ENCODE measurements at regions not wholly inside any gene's neighbourhood (a gene's known extent, or its start where the extent isn't known, plus 50 kb on each side); places are given as distances from the start of the nearest gene placed in this dataset.

GRCh38 chr11:111120696-111121302 is 124.7 kb upstream of the POU2AF2 start:
- no peak overlapping the region for H3K27ac ChIP-seq (ENCODE audit: low read depth, low read length)

GRCh38 chr11:111120161-111120560 is 125.4 kb upstream of the POU2AF2 start:
- Histone ChIP-seq H3K9me3 (ENCODE audit: control insufficient read depth in 1 of 2, low read length in 2 of 2) (no peaks in the 10 kb centered on the region), H3K36me3 (ENCODE audit: control insufficient read depth in 1 of 2, insufficient read depth in 2 of 2, low read length in 2 of 2) (no peaks in the 10 kb centered on the region), H3K9ac (ENCODE audit: low read depth in 1 of 2, low read length in 2 of 2) (no peak overlapping the region), H3K27ac (ENCODE audit: low read depth, low read length) (no peak overlapping the region), H3K27me3 (ENCODE audit: control insufficient read depth in 1 of 2, insufficient read depth in 2 of 2, low read length in 2 of 2) (no peaks in the 10 kb centered on the region), H3K4me3 (ENCODE audit: low read depth in 1 of 2, low read length in 2 of 2) (no peak overlapping the region), H3K4me1 (ENCODE audit: control insufficient read depth in 1 of 2, insufficient read depth in 2 of 2, low read length in 2 of 2) (no peaks in the 10 kb centered on the region)

More at GRCh38 chr11:111120696-111121302, 124.7 kb upstream of the POU2AF2 start:
- Histone ChIP-seq H3K9me3 (ENCODE audit: control insufficient read depth in 1 of 2, low read length in 2 of 2) (no peaks in the 10 kb centered on the region), H3K4me3 (ENCODE audit: low read depth in 1 of 2, low read length in 2 of 2) (no peak overlapping the region), H3K27me3 (ENCODE audit: control insufficient read depth in 1 of 2, insufficient read depth in 2 of 2, low read length in 2 of 2) (no peaks in the 10 kb centered on the region), H3K36me3 (ENCODE audit: control insufficient read depth in 1 of 2, insufficient read depth in 2 of 2, low read length in 2 of 2) (no peaks in the 10 kb centered on the region), H3K9ac (ENCODE audit: low read depth in 1 of 2, low read length in 2 of 2) (no peak overlapping the region), H3K4me1 (ENCODE audit: control insufficient read depth in 1 of 2, insufficient read depth in 2 of 2, low read length in 2 of 2) (no peaks in the 10 kb centered on the region)

GRCh38 chr11:111119751-111120150 is 125.8 kb upstream of the POU2AF2 start:
- no peaks in the 10 kb centered on the region for H3K36me3 ChIP-seq (ENCODE audit: control insufficient read depth in 1 of 2, insufficient read depth in 2 of 2, low read length in 2 of 2)
- H3K9ac ChIP-seq (ENCODE audit: low read depth in 1 of 2, low read length in 2 of 2): no peak overlapping the region
- no peak overlapping the region for H3K4me3 ChIP-seq (ENCODE audit: low read depth in 1 of 2, low read length in 2 of 2)
- H3K27ac ChIP-seq (ENCODE audit: low read depth, low read length): no peak overlapping the region
- H3K9me3 ChIP-seq (ENCODE audit: control insufficient read depth in 1 of 2, low read length in 2 of 2): no peaks in the 10 kb centered on the region
- no peaks in the 10 kb centered on the region for H3K4me1 ChIP-seq (ENCODE audit: control insufficient read depth in 1 of 2, insufficient read depth in 2 of 2, low read length in 2 of 2)
- H3K27me3 ChIP-seq (ENCODE audit: control insufficient read depth in 1 of 2, insufficient read depth in 2 of 2, low read length in 2 of 2): no peaks in the 10 kb centered on the region

GRCh38 chr11:111115890-111116289 is 129.6 kb upstream of the POU2AF2 start:
- Histone ChIP-seq H3K4me1 (ENCODE audit: control insufficient read depth in 1 of 2, insufficient read depth in 2 of 2, low read length in 2 of 2) (no peaks in the 10 kb centered on the region), H3K4me3 (ENCODE audit: low read depth in 1 of 2, low read length in 2 of 2) (no peak overlapping the region), H3K27ac (ENCODE audit: low read depth, low read length) (no peak overlapping the region), H3K27me3 (ENCODE audit: control insufficient read depth in 1 of 2, insufficient read depth in 2 of 2, low read length in 2 of 2) (no peaks in the 10 kb centered on the region), H3K36me3 (ENCODE audit: control insufficient read depth in 1 of 2, insufficient read depth in 2 of 2, low read length in 2 of 2) (no peaks in the 10 kb centered on the region), H3K9me3 (ENCODE audit: control insufficient read depth in 1 of 2, low read length in 2 of 2) (no peaks in the 10 kb centered on the region), H3K9ac (ENCODE audit: low read depth in 1 of 2, low read length in 2 of 2) (no peak overlapping the region)

GRCh38 chr11:111114091-111114490 is 131.4 kb upstream of the POU2AF2 start:
- no peaks in the 10 kb centered on the region for H3K4me1 ChIP-seq (ENCODE audit: control insufficient read depth in 1 of 2, insufficient read depth in 2 of 2, low read length in 2 of 2)
- no peaks in the 10 kb centered on the region for H3K27me3 ChIP-seq (ENCODE audit: control insufficient read depth in 1 of 2, insufficient read depth in 2 of 2, low read length in 2 of 2)
- no peaks in the 10 kb centered on the region for H3K9me3 ChIP-seq (ENCODE audit: control insufficient read depth in 1 of 2, low read length in 2 of 2)
- no peaks in the 10 kb centered on the region for H3K36me3 ChIP-seq (ENCODE audit: control insufficient read depth in 1 of 2, insufficient read depth in 2 of 2, low read length in 2 of 2)
- H3K9ac ChIP-seq (ENCODE audit: low read depth in 1 of 2, low read length in 2 of 2): no peak overlapping the region
- no peak overlapping the region for H3K4me3 ChIP-seq (ENCODE audit: low read depth in 1 of 2, low read length in 2 of 2)
- H3K27ac ChIP-seq (ENCODE audit: low read depth, low read length): no peak overlapping the region

GRCh38 chr11:111112614-111113013 is 132.9 kb upstream of the POU2AF2 start:
- no peak overlapping the region for H3K27ac ChIP-seq (ENCODE audit: low read depth, low read length)
- no peak overlapping the region for H3K4me3 ChIP-seq (ENCODE audit: low read depth in 1 of 2, low read length in 2 of 2)
- H3K9ac ChIP-seq (ENCODE audit: low read depth in 1 of 2, low read length in 2 of 2): no peak overlapping the region
- H3K27me3 ChIP-seq (ENCODE audit: control insufficient read depth in 1 of 2, insufficient read depth in 2 of 2, low read length in 2 of 2): no peaks in the 10 kb centered on the region
- no peaks in the 10 kb centered on the region for H3K9me3 ChIP-seq (ENCODE audit: control insufficient read depth in 1 of 2, low read length in 2 of 2)
- H3K36me3 ChIP-seq (ENCODE audit: control insufficient read depth in 1 of 2, insufficient read depth in 2 of 2, low read length in 2 of 2): no peaks in the 10 kb centered on the region
- no peaks in the 10 kb centered on the region for H3K4me1 ChIP-seq (ENCODE audit: control insufficient read depth in 1 of 2, insufficient read depth in 2 of 2, low read length in 2 of 2)

GRCh38 chr11:111107501-111107900 is 138.0 kb upstream of the POU2AF2 start:
- Histone ChIP-seq H3K36me3 (ENCODE audit: control insufficient read depth in 1 of 2, insufficient read depth in 2 of 2, low read length in 2 of 2) (no peaks in the 10 kb centered on the region), H3K27ac (ENCODE audit: low read depth, low read length) (no peak overlapping the region), H3K27me3 (ENCODE audit: control insufficient read depth in 1 of 2, insufficient read depth in 2 of 2, low read length in 2 of 2) (no peaks in the 10 kb centered on the region), H3K4me1 (ENCODE audit: control insufficient read depth in 1 of 2, insufficient read depth in 2 of 2, low read length in 2 of 2) (no peaks in the 10 kb centered on the region), H3K9me3 (ENCODE audit: control insufficient read depth in 1 of 2, low read length in 2 of 2) (no peaks in the 10 kb centered on the region), H3K9ac (ENCODE audit: low read depth in 1 of 2, low read length in 2 of 2) (no peak overlapping the region), H3K4me3 (ENCODE audit: low read depth in 1 of 2, low read length in 2 of 2) (no peak overlapping the region)

GRCh38 chr11:111106641-111107040 is 138.9 kb upstream of the POU2AF2 start:
- Histone ChIP-seq H3K9me3 (ENCODE audit: control insufficient read depth in 1 of 2, low read length in 2 of 2) (no peaks in the 10 kb centered on the region), H3K27ac (ENCODE audit: low read depth, low read length) (no peak overlapping the region), H3K27me3 (ENCODE audit: control insufficient read depth in 1 of 2, insufficient read depth in 2 of 2, low read length in 2 of 2) (no peaks in the 10 kb centered on the region), H3K4me3 (ENCODE audit: low read depth in 1 of 2, low read length in 2 of 2) (no peak overlapping the region), H3K9ac (ENCODE audit: low read depth in 1 of 2, low read length in 2 of 2) (no peak overlapping the region), H3K36me3 (ENCODE audit: control insufficient read depth in 1 of 2, insufficient read depth in 2 of 2, low read length in 2 of 2) (no peaks in the 10 kb centered on the region), H3K4me1 (ENCODE audit: control insufficient read depth in 1 of 2, insufficient read depth in 2 of 2, low read length in 2 of 2) (no peaks in the 10 kb centered on the region)

GRCh38 chr11:111105566-111105965 is 140.0 kb upstream of the POU2AF2 start:
- no peak overlapping the region for H3K9ac ChIP-seq (ENCODE audit: low read depth in 1 of 2, low read length in 2 of 2)
- no peaks in the 10 kb centered on the region for H3K4me1 ChIP-seq (ENCODE audit: control insufficient read depth in 1 of 2, insufficient read depth in 2 of 2, low read length in 2 of 2)
- H3K27ac ChIP-seq (ENCODE audit: low read depth, low read length): no peak overlapping the region
- H3K4me3 ChIP-seq (ENCODE audit: low read depth in 1 of 2, low read length in 2 of 2): no peak overlapping the region
- H3K36me3 ChIP-seq (ENCODE audit: control insufficient read depth in 1 of 2, insufficient read depth in 2 of 2, low read length in 2 of 2): no peaks in the 10 kb centered on the region
- H3K27me3 ChIP-seq (ENCODE audit: control insufficient read depth in 1 of 2, insufficient read depth in 2 of 2, low read length in 2 of 2): no peaks in the 10 kb centered on the region
- H3K9me3 ChIP-seq (ENCODE audit: control insufficient read depth in 1 of 2, low read length in 2 of 2): no peaks in the 10 kb centered on the region

GRCh38 chr11:111104185-111104584 is 141.3 kb upstream of the POU2AF2 start:
- no peak overlapping the region for H3K9ac ChIP-seq (ENCODE audit: low read depth in 1 of 2, low read length in 2 of 2)
- H3K27ac ChIP-seq (ENCODE audit: low read depth, low read length): no peak overlapping the region
- H3K27me3 ChIP-seq (ENCODE audit: control insufficient read depth in 1 of 2, insufficient read depth in 2 of 2, low read length in 2 of 2): no peaks in the 10 kb centered on the region
- H3K4me1 ChIP-seq (ENCODE audit: control insufficient read depth in 1 of 2, insufficient read depth in 2 of 2, low read length in 2 of 2): no peaks in the 10 kb centered on the region
- H3K9me3 ChIP-seq (ENCODE audit: control insufficient read depth in 1 of 2, low read length in 2 of 2): no peaks in the 10 kb centered on the region
- no peaks in the 10 kb centered on the region for H3K36me3 ChIP-seq (ENCODE audit: control insufficient read depth in 1 of 2, insufficient read depth in 2 of 2, low read length in 2 of 2)
- H3K4me3 ChIP-seq (ENCODE audit: low read depth in 1 of 2, low read length in 2 of 2): no peak overlapping the region

- H3K4me1 ChIP-seq (ENCODE audit: control insufficient read depth in 1 of 2, insufficient read depth in 2 of 2, low read length in 2 of 2): no peaks in the 10 kb centered on the region
- no peak overlapping the region for H3K9ac ChIP-seq (ENCODE audit: low read depth in 1 of 2, low read length in 2 of 2)
- no peaks in the 10 kb centered on the region for H3K9me3 ChIP-seq (ENCODE audit: control insufficient read depth in 1 of 2, low read length in 2 of 2)
- H3K27ac ChIP-seq (ENCODE audit: low read depth, low read length): no peak overlapping the region
- H3K36me3 ChIP-seq (ENCODE audit: control insufficient read depth in 1 of 2, insufficient read depth in 2 of 2, low read length in 2 of 2): no peaks in the 10 kb centered on the region
- H3K27me3 ChIP-seq (ENCODE audit: control insufficient read depth in 1 of 2, insufficient read depth in 2 of 2, low read length in 2 of 2): no peaks in the 10 kb centered on the region
- H3K4me3 ChIP-seq (ENCODE audit: low read depth in 1 of 2, low read length in 2 of 2): no peak overlapping the region
These were observed 143.6 kb upstream of the POU2AF2 start for GRCh38 chr11:111101881-111102280.
